HG03135 (cell line): ENCODE measurements at regions not wholly inside any gene's neighbourhood (a gene's known extent, or its start where the extent isn't known, plus 50 kb on each side); places are given as distances from the start of the nearest gene placed in this dataset.

Experiments
- ATAC-seq: cut with Tn5 transposase; IDR thresholded peaks from one replicate; pipeline ENCODE4 v1.9.1; 2021; ENCODE audit warnings: mild to moderate bottlenecking, moderate library complexity; ENCODE audit not compliant: unreplicated experiment

DNA sequence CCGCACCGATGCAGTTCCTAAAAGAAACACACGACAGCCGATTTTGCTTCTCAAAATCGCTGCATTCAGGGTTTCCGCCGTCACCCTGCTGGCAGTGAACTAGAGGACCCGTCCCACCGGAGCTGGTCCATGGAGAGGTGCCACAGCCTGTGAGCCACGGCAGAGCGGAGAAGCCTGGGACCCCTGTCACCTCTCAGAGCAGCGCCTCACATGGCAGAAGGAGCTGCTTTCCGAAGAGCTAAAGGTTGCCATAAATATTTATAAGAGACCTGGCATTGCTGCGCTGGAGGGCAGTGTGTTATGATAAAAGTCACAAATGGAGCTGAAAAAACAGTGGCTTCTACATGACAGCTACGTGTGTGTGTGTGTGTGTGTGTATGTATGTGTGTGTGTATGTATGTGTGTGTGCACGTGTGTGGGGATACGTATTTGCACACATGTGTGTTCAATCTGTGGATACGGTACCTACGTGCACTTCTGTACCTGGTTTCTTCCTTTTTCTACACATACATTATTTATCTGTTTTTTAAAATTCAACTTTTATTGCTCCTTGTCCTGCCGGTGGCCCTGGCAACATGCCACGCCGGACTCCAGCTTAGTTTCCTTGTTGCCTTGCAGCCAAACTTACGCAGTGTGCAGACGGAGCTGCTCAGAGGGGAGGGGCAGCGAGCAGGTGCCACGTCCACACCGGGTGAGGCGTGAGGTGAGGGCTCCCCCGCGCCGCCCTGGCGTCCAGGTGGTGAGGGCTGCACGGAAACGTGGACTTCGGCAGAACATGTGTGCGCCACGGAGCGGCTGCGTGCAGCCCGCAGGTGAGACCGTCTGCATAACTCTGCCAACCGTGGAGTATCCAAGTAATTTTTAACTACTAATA is 115.2 kb upstream of the PITRM1 start:
- ATAC-seq, result no peak

DNA sequence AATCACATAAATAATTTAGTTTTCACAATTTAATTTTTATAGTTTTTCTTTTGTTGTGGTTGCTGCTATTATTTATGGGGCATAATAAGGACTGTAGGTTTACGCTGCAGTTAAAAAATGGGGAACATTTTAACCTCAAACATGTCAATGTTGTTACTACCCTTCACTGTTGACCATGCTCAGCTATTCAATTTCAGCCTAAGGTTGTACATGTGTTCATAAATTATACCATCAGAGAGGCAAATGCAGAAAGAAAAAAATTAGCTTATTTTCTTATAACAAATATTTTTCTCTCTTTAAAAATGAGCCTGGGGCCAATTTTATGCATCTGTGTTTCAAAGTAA is 110.1 kb upstream of the PITRM1 start:
- ATAC-seq, result no peak

DNA sequence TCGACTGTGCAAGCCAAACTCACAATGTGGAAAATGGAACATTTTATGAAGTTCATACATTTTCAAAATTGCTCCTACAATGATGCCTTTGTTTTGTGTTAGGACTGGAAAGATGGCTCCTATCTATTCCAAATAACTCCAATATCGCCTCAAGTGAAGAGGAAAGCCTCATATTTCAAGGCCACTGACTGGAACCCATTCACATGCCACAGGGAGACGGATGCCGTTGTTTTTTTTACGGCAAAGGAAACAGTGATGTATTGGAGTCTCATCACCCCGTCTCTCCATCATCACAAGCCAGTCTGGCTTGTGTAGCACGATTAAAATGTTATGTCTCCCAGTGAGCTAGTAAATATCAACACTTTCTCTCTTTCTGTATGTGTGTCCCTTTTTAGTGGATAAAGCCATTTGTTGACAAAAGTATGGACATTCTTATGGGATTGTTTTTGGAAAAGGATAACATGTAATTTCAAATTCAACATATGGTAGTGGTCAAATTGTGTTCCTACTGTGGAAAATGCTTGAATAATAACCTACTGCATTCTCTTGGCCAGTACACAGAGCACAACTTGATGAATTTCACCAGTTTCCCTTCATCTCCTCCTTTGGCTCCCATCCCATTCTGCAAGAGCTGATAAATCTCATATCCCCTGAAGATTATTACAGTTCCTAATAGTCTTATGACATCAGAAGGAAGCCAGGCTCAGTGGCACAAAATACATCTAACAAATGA is 109.5 kb upstream of the PITRM1 start:
- no peak for ATAC-seq

DNA sequence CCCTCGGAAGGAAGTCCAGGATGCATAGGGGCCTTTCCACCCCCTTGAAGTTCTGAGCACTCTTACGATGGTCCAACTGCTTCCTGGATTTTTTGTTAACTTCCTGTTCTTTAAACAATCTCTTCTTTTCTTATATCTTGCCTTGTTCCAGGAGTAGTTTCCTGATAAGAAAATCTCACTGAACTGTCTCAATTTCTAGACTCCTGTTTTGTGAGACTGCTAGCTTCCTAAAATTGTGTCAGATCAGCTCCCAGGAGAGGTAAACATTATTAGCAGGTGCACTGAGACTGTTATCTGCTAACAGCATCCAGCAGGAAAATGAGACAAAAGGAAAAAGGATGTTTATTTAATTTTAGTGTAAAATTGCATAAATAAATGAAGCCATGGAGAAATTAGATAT is 106.2 kb upstream of the PITRM1 start:
- ATAC-seq, result no peak

DNA sequence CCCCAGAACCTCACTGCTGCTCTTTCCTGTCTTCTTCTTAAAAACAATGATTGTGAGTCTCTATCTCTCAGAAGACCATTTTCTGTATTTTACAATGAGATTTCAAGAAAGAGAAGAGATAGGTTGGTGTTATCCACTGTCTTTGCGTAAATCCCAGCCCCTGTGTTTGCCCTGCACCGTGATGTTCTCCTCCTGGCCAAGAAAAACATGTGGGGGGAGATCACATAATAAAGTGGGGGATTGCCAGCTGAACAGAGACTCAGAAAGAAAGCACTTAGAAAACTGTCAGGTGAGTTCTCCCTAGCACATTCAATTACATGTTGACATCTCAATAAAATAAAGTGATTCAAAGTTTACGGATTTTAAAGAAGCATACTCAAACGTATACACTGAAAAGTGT is 105.0 kb upstream of the PITRM1 start:
- ATAC-seq, result no peak

DNA sequence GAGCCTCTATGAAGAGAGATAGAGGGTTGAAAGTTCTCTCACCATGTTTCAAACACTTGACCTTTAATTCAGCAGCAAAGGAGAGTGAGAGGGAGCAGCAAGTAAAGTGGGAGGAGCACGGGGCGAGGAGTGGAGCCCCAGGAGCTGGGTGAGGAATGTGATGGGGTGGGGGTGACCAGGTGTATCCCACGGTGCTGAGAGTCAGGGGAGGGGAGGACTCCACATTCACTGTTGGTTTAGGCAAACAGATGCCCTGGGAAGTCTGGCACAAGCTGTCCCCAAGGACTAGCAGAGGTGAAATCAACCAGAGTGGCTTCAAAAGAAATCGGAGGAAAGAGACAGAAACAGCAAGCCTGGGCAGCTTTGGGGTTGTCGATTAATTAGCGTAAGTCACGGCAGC is 101.8 kb upstream of the PITRM1 start:
- ATAC-seq, result no peak

DNA sequence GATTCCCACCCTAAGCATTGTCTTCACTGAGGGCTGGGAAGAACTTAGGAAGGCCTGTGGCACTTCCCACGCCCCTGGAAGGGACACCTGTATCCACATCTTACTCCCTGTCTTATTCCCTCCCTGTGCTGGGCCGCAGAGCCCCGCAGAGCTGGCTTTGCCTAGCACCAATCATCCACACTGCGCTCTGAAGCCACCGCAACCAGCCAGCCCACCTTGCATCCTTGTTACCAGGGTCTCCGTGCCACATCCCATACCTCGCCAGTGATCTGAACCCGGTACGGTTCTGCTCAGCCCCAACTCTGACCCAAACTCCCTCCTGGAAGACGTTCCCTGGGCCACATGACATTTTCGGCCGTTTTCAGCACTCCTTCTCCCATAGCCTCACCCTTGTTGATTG is 101.4 kb upstream of the PITRM1 start:
- ATAC-seq, result no peak

DNA sequence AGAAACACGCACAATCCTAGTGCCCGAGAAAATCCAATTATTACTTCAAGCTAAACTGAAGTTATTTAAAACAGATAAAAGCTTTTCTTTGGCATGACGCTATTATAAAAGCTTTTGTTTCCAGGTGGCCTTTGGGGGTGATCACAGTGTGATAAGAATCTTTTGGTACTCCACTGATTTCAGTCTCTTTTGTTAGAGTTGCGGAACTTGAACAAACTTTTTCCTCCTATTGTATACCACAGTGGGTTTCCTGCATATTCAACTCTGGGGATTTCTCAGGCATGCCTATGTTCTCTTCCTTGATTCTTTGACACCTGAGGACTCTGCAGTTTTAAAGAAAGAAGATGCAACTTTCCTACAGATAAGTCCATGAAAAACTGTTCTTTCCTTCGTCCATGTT is 99.7 kb upstream of the PITRM1 start:
- no peak for ATAC-seq

DNA sequence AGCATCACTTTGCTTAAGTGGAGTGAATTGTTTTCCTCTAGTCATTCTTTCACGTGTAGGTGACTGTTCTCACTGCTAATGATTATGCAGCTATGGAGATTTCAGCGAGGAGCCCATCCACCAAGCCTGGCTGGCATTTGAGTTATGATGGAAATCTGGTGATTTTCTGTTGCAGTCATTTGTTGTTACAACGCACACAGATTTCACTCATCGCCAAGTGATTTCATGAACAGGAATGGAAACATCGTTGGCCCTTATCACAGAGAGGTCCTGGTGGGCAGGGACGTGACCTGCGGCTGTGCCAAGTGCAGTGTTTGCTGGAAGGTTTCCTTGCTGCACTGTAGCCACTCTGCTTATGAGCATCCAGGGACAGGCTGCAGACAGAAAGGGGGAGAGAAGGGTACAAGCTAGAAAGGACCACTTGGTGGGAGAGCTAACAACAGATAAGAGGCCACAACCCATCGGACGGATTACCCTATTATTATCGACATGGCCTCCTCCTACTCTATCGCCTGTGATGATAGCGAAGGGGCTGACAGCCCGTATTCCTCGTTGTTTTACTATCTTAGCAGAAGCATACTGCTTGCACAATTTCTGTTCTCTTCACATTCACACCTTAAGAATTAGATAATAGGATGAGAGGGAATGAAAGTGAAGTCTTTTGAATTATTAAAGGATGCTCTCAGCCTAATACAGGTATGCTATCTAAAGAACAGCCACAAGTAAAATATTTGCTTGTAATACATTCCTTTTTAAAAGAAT is 99.0 kb upstream of the PITRM1 start:
- no peak for ATAC-seq

DNA sequence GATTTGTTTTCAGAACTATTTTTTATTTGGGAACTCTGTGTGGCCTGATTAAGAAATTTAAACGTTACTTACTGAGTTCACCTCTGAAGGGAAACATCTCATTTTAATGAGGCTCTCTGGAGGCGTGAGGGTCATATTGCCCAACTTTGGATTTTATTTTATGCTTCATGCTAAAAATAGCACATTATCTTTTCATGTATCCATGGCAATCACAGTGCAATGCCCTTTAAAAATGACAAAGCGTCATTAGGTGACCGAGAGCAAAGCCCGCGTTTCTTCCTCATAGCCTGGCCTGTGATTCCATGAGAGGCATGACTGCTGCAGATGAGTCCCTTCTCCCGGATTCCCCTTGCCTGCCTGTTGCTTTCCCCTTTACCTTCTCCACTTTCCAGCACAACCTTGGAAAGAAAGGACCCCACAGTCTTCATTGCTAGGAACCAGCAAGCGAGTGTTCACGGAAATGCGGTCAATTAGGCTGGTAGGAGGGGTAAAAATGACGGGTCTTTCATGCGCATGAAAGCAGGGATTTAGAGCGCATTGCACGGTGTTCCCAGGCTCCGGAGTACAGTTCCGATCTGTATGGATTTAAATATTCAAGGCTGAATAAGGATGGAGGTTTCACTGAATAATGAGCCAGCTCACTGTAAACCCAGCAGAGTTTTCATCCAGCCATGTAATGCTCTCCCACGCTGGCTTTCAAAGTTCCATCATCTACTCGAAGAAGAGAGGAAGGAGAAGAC is 98.2 kb upstream of the PITRM1 start:
- no peak for ATAC-seq

DNA sequence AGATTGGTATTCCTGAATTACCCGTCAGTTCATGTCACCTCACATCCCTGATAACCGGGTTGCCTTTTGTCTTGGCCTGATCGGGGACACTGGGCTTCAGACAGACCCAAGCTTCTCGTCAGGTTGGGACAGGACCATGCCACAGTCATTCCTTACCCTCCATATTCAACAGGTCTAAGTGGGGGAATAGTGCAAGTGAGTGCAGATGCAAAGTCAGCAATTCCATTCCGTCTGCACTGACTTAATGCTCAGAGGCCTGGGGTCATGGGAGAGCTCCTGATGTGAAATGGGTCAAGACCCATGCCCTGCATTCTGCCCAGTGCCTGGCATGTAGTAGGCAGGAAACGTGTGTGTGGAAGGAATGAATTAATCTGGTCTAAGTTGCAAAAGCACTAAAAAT is 95.4 kb upstream of the PITRM1 start:
- ATAC-seq, result no peak

DNA sequence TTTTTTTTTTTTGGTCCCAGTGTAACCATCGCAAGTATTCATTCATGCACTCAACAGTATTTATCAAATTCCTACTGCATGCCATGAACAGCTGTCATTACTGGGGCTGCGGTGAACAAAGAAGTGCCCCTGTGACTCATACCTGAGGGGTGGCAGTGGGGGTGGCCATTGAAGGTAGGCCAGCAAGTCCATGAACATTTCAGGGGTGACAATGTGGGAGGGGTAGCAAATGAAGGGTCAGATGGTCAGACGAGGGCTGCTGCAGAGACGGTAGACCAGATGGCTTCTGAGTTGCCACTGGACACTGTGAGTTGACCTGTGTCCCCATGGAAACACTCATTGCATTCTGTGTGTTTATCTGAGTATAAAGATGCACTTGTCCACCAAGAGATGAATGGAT is 92.5 kb upstream of the PITRM1 start:
- no peak for ATAC-seq

DNA sequence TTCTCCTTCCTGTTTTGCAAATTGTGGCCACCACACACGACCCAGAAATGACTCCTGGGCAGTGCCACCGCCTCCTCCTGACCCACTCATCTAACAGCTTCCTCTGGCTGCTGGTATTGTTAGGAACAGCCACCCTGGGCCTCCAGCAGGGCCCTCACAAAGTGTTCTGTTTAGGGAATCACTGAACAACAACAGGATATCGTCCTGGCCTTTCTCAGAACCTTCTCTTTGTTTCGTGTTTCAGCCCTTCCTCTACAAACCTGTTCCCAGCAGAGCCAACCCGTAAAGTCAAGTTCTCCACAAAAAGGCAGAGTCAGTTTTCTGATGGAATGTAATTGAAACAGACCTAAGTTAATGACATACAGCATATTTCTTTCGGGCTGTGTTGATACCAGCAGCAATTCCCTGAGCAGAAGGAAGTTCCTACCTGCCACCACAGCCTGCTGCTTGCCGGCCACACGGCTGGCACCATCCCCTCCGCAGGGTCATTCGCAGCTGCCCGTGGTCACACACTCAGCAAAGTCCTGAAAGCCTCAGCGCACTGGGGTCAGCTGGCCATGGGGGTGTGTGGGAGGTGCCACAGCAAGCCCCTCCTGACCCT is 91.7 kb upstream of the PITRM1 start:
- no peak for ATAC-seq

DNA sequence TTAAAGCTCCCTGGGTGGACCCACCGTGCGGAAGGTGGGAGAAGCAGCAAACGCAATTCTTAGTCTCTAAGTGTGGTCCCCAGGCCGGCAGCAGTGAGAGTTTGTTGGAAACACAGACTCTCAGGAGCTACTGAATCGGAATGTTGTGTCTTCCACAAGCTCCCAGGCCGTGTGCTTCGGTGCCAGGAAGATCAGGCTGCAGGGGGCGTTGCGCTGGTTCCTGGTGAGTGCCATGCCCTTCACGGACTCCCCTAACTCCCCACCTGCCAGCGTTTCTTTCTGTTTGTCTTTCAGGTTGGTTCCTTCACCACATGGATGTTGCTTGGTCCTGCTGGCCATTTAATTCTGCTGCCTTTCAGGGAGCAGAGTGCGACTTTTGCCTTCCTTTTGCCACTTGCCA is 91.2 kb upstream of the PITRM1 start:
- ATAC-seq, result no peak

DNA sequence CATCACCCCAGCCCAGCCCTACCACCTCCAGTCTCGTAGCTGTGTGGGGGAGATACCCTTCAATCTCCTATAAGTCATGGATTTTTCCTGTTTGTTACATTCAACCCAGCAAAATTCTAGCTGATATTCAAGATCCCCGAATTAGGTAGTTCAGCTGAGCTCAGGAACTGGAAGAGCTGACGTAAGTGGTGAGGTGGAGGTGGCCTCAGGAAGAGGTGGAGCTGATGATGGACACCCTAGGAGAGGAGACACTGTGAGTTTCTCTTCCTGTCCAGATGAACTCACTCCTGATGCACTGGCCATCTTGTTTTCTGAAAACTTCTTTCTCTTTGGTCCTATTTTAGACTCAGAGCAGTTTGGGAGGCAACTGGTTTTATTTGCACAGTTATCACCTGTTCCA is 90.5 kb upstream of the PITRM1 start:
- no peak for ATAC-seq

DNA sequence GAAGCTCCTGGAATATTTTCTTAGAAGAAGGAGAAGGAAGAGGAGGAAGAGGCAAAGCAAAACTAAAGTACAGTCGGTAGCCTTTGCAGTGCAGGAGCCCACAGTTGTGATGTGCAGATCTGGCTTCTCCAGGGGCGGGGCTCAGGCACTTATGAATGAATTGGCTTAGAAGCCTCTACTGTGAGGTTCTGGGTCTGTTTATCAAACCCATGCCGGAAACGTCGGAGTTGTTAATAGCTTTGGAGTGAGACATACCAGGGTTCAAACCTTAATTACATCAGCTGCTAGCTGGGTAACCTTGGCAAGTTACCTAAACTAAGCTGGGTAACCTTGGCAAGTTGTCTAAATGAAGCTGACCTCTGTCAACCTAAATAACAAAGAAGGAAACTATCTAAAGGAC is 89.3 kb upstream of the PITRM1 start:
- ATAC-seq, result no peak

DNA sequence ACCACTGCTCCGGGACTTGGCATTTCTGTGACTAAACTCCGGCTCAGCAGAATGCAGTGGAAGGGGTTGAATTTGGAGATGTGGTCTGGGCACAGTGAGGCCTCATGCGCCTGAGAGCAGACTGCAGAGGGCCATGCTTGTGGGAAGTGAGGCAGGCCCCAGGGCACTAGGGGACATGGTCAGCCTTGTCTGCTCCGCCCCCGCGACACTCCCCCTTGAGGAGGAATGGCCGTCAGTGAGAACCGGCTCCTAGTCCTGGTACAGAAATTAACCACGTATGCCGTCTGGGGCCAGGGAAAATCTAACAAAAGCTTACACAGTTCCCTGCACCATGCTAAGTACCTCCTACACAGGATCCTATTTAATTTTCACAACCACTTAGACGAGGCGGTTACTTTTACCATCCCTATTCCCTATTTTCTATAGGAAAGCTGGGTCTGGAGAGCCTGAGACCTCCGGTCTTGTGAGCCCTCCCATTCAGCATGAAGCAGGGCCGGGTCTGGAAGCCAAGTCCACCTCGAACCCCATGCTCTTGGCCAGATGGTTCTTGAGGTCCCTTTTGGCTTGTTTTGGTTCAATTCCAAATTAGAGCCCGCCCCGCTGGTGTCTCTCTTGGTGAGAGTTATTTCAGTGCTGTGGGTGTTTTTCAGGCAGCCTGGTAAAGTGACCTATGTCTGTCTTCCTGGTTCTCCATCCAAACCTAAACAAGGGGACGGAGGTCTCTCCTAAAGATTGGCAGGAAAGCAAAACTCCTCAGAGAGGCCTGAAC is 87.7 kb upstream of the PITRM1 start:
- ATAC-seq, result no peak

DNA sequence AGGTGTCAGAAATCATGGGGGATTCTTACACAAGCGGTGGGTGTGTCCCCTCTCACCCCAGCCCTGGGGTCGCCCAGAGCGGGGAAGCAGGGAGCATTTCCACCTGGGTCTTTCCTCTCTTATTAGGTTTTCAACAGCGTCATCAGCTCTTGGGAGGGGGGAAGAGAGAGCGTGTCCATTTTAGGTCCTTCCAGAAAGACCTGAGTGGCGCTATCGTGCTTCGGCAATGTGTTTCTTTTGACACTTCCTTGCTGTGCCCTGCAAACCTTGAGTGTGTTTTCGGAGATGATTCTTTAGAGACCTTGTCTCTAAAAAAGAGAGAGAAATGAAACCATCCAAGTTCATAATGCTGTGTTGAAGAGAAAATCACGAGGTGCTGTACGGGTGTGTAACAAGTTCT is 86.9 kb upstream of the PITRM1 start:
- no peak for ATAC-seq

DNA sequence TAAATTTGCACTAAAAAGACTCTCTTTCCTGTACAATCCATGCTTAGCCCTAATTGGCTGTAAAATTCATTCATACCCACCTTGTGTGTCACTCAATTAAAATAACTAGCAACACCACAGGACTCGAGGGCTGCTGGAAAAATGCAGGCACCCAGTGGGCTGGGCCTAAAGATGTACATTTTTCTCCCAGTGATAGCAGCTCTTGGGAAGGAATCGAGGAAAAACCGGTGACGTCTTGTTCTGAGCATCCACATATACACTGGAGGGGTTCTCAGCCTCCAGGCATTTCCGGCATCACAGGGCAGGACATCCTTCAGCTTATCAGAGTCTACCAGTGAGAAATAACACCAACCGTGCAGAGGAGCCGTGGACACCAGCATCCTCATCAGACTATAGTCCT is 85.8 kb upstream of the PITRM1 start:
- no peak for ATAC-seq

DNA sequence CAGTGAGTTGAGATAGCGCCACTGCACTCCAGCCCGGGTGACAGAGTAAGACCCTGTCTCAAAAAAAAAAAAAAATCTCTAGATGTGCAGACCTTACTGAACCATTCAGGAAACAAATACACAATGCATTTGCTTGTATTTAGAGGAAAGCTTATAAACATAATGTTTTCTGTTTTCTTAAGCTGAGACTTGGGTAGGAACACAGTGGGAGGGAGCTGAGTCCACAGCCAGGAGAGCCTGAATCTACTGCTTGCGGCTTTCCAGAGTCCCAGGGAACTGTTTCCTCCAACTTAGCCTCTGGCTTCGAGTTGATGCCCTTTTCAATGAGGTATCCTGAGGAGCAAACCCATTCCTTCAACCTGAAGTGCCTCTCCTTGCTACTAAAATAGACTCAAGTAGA is 83.0 kb upstream of the PITRM1 start:
- ATAC-seq, result no peak
